SK-N-SH treated with all-trans-retinoic acid at 6 μM for 48 hours (cell line): ENCODE measurements at regions not wholly inside any gene's neighbourhood (a gene's known extent, or its start where the extent isn't known, plus 50 kb on each side); places are given as distances from the start of the nearest gene placed in this dataset.

Source experiments
- ATAC-seq: fragments of 200-7000 bp; cut with Tn5 transposase; 3 replicates; pipeline ENCODE4 v1.9.1; 2020; ENCODE audit warnings: mild to moderate bottlenecking, moderate library complexity
- ARNTL ChIP-seq: fragments of 450-650 bp; formaldehyde crosslinking; IDR thresholded peaks from 2 replicates; pipeline ENCODE4 v1.5.0; 2020; ENCODE audit warnings: low read depth, mild to moderate bottlenecking, moderate library complexity, borderline replicate concordance
- BACH2 ChIP-seq: fragments of 250-450 bp; sonication (Bioruptor Pico); IDR thresholded peaks from 2 replicates; pipeline ENCODE4 v1.9.0; 2021; ENCODE audit warnings: mild to moderate bottlenecking, borderline replicate concordance
- CREB5 ChIP-seq: fragments of 250-450 bp; sonication (Bioruptor Pico); IDR thresholded peaks from 2 replicates; pipeline ENCODE4 v1.5.1; 2020; ENCODE audit warnings: low read depth, mild to moderate bottlenecking, moderate library complexity
- CSDC2 ChIP-seq: fragments of 250-450 bp; sonication (Bioruptor Pico); IDR thresholded peaks from 2 replicates; pipeline ENCODE4 v1.5.0; 2020; ENCODE audit warnings: mild to moderate bottlenecking, moderate library complexity
- CSRNP3 ChIP-seq: fragments of 250-450 bp; sonication (Bioruptor Pico); IDR thresholded peaks from 2 replicates; pipeline ENCODE4 v1.5.1; 2021; ENCODE audit warnings: mild to moderate bottlenecking, moderate library complexity
- ESRRG ChIP-seq: fragments of 250-450 bp; sonication (Bioruptor Pico); IDR thresholded peaks from 2 replicates; pipeline ENCODE4 v1.6.1; 2021; ENCODE audit warnings: mild to moderate bottlenecking
- GLIS3 ChIP-seq: fragments of 250-450 bp; sonication (Bioruptor Pico); IDR thresholded peaks from 2 replicates; pipeline ENCODE4 v1.5.0; 2020; ENCODE audit warnings: mild to moderate bottlenecking, moderate library complexity
- ISL1 ChIP-seq: fragments of 250-450 bp; sonication (Bioruptor Pico); IDR thresholded peaks from 2 replicates; pipeline ENCODE4 v2.1.2; 2022; ENCODE audit warnings: mild to moderate bottlenecking, moderate library complexity
- OSR1 ChIP-seq: fragments of 250-450 bp; sonication (Bioruptor Pico); IDR thresholded peaks from 2 replicates; pipeline ENCODE4 v1.8.0; 2022; ENCODE audit warnings: moderate library complexity, mild to moderate bottlenecking, inconsistent platforms
- PATZ1 ChIP-seq: fragments of 250-450 bp; sonication (Bioruptor Pico); IDR thresholded peaks from 2 replicates; pipeline ENCODE4 v1.8.0; 2020; ENCODE audit warnings: mild to moderate bottlenecking, moderate library complexity, borderline replicate concordance
- POU6F1 ChIP-seq: fragments of 250-450 bp; sonication (Bioruptor Pico); IDR thresholded peaks from 2 replicates; pipeline ENCODE4 v1.8.0; 2021; ENCODE audit warnings: low read depth, mild to moderate bottlenecking, moderate library complexity, borderline replicate concordance
- PPARA ChIP-seq: fragments of 250-450 bp; sonication (Bioruptor Pico); IDR thresholded peaks from 2 replicates; pipeline ENCODE4 v1.5.0; 2020; ENCODE audit warnings: mild to moderate bottlenecking, borderline replicate concordance
- RARB ChIP-seq: fragments of 250-450 bp; sonication (Bioruptor Pico); IDR thresholded peaks from 2 replicates; pipeline ENCODE4 v1.8.0; 2021; ENCODE audit warnings: mild to moderate bottlenecking, moderate library complexity
- SNAI2 ChIP-seq: fragments of 250-450 bp; sonication (Bioruptor Pico); IDR thresholded peaks from 2 replicates; pipeline ENCODE4 v1.5.0; 2020; ENCODE audit warnings: mild to moderate bottlenecking, moderate library complexity
- TCF4 ChIP-seq: fragments of 250-450 bp; sonication (Bioruptor Pico); IDR thresholded peaks from 2 replicates; pipeline ENCODE4 v1.8.0; 2021; ENCODE audit warnings: mild to moderate bottlenecking, moderate library complexity, borderline replicate concordance
- TOX ChIP-seq: fragments of 250-450 bp; sonication (Bioruptor Pico); IDR thresholded peaks from 2 replicates; pipeline ENCODE4 v1.8.0; 2021; ENCODE audit warnings: mild to moderate bottlenecking, moderate library complexity, borderline replicate concordance
- TSHZ2 ChIP-seq: fragments of 250-450 bp; sonication (Bioruptor Pico); IDR thresholded peaks from 2 replicates; pipeline ENCODE4 v1.5.0; 2020; ENCODE audit warnings: mild to moderate bottlenecking, moderate library complexity
- ZC3H10 ChIP-seq: fragments of 250-450 bp; sonication (Bioruptor Pico); IDR thresholded peaks from 2 replicates; pipeline ENCODE4 v1.5.1; 2021; ENCODE audit warnings: mild to moderate bottlenecking, moderate library complexity
- ZFP3 ChIP-seq: fragments of 250-450 bp; sonication (Bioruptor Pico); IDR thresholded peaks from 2 replicates; pipeline ENCODE4 v1.5.0; 2020; ENCODE audit warnings: mild to moderate bottlenecking, moderate library complexity
- ZFP30 ChIP-seq: fragments of 450-650 bp; formaldehyde crosslinking; IDR thresholded peaks from 2 replicates; pipeline ENCODE4 v1.5.0; 2022; ENCODE audit warnings: mild to moderate bottlenecking, moderate library complexity
- ZNF565 ChIP-seq: fragments of 450-650 bp; formaldehyde crosslinking; conservative IDR thresholded peaks from 2 replicates; pipeline ENCODE4 v1.5.0; 2020; ENCODE audit warnings: low read depth, mild to moderate bottlenecking, moderate library complexity
- ZNF70 ChIP-seq: fragments of 450-650 bp; formaldehyde crosslinking; IDR thresholded peaks from 2 replicates; pipeline ENCODE4 v1.5.0; 2020; ENCODE audit warnings: mild to moderate bottlenecking, moderate library complexity
- ZNF8 ChIP-seq: fragments of 450-650 bp; formaldehyde crosslinking; IDR thresholded peaks from 2 replicates; pipeline ENCODE4 v1.5.0; 2020; ENCODE audit warnings: mild to moderate bottlenecking, moderate library complexity

GRCh38 chr12:131592972-131593371, 117.9 kb upstream of the SFSWAP start (continued):
- TF ChIP-seq PPARA (no peak), ZFP30 (no peak), PATZ1 (no peak), BACH2 (CRISPR knock-in tag) (no peak), ZNF70 (CRISPR knock-in tag) (no peak)

GRCh38 chr12:131593406-131593805, 117.5 kb upstream of the SFSWAP start:
- no peak for TF ChIP-seq BACH2 (CRISPR knock-in tag)
- no peak for TF ChIP-seq CSDC2 (CRISPR knock-in tag)
- no peak for TF ChIP-seq ZNF70 (CRISPR knock-in tag)
- TF ChIP-seq ZFP30: no peak
- TF ChIP-seq ZNF565: no peak
- TF ChIP-seq TOX (CRISPR knock-in tag): no peak
- no peak for TF ChIP-seq SNAI2 (CRISPR knock-in tag)
- no peak for TF ChIP-seq ARNTL (CRISPR knock-in tag)
- TF ChIP-seq ISL1 (CRISPR knock-in tag): no peak
- TF ChIP-seq ZFP3 (CRISPR knock-in tag): no peak
- TF ChIP-seq GLIS3: no peak
- TF ChIP-seq CREB5: no peak
- TF ChIP-seq CSRNP3 (CRISPR knock-in tag): no peak
- no peak for ATAC-seq

GRCh38 chr12:131596115-131596514, 114.8 kb upstream of the SFSWAP start:
- ATAC-seq: no peak
- TF ChIP-seq CSDC2 (CRISPR knock-in tag) (no peak), SNAI2 (CRISPR knock-in tag) (no peak), TSHZ2 (CRISPR knock-in tag) (no peak), TCF4 (no peak), TOX (CRISPR knock-in tag) (no peak), BACH2 (CRISPR knock-in tag) (no peak), ISL1 (CRISPR knock-in tag) (no peak), ARNTL (CRISPR knock-in tag) (no peak), POU6F1 (CRISPR knock-in tag) (no peak), ZC3H10 (CRISPR knock-in tag) (no peak), PPARA (no peak), RARB (CRISPR knock-in tag) (no peak), OSR1 (CRISPR knock-in tag) (no peak), CREB5 (no peak), GLIS3 (no peak), ZNF70 (CRISPR knock-in tag) (no peak), ESRRG (CRISPR knock-in tag) (no peak), ZNF8 (CRISPR knock-in tag) (no peak)
